ENCODE measurements at regions not wholly inside any gene's neighbourhood (a gene's known extent, or its start where the extent isn't known, plus 50 kb on each side); places are given as distances from the start of the nearest gene placed in this dataset.

GRCh38 chr20:17869295-17869994 is 99.1 kb downstream of the SNX5 start:
- H3K9me3 ChIP-seq: no peaks in the 10 kb centered on the region
- no peak overlapping the region for H3K4me3 ChIP-seq
- H3K36me3 ChIP-seq: no peaks in the 10 kb centered on the region
- H3K27ac ChIP-seq: peak overlapping the region; percentile 7 to 63
- TF ChIP-seq CTCF (IDR thresholded peaks at IDR 0.05) (no peak), POLR2A (IDR thresholded peaks at IDR 0.05) (no peak)
- intact Hi-C loops (cut with DNase I; ENCODE audit: low total_unique reads): no loop called here
- DNase-seq: no peak
- peaks cover 2% of the 10 kb centered on the region in 2 donors for H3K4me1 ChIP-seq
- no peaks in the 10 kb centered on the region for H3K27me3 ChIP-seq

DNA sequence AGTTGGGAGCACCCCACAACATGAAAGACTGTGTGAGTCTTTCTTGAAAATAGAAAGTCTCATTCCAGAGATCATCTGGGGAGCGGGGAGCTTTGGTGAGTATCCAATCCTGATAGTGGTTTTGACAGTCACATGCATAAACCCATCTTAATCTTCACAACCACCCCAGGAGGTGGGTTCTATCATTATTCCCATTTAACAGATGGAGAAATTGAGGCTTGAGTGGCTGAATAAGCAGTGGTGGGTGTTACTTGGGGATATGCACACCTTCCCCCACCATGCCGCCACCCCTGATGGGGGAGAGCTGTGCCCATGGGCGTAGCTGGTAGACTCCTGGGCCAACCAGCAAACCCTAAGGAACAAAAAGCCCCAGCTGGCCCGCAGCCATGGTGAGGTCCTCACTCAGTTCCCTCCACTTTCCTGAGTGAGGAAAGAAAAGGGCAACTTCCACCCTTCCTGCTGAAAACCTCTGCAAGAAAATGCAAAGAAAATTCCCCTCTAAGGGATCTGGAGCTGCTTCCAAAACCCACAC is 99.8 kb downstream of the SNX5 start:
- intact Hi-C loops (cut with DNase I; ENCODE audit: low total_unique reads): no loop called here
- Histone ChIP-seq H3K4me3 (no peak overlapping the region), H3K4me1 (no peaks in the 10 kb centered on the region), H3K27me3 (no peaks in the 10 kb centered on the region), H3K36me3 (no peaks in the 10 kb centered on the region), H3K27ac (no peak overlapping the region), H3K9me3 (no peaks in the 10 kb centered on the region)
- DNase-seq: no peak
- TF ChIP-seq POLR2A (IDR thresholded peaks at IDR 0.05) (no peak), CTCF (IDR thresholded peaks at IDR 0.05) (no peak)

DNA sequence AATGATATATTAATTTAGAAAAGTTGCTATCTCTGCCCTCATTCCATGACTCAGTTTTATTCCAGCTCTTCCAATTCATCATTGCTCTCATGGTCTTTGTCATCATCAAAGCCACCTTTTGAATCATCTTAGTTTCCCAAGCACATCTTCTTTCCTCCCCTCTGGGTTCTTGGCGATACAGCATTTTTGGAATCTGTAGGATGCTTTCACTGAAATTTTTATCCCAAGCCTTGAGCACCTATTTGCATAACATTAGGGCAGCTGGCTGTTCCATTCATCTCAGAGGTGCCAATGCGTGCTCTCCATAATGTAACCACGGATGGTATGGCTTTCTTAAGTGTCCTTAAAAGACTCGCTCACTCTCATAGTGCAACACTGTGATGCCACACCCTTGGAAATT is 100.4 kb downstream of the SNX5 start:
- no peaks in the 10 kb centered on the region for H3K27me3 ChIP-seq
- intact Hi-C loops (cut with DNase I; ENCODE audit: low total_unique reads): no loop called here
- no peaks in the 10 kb centered on the region for H3K36me3 ChIP-seq
- no peak for TF ChIP-seq CTCF (IDR thresholded peaks at IDR 0.05)
- no peak for TF ChIP-seq POLR2A (IDR thresholded peaks at IDR 0.05)
- no peak overlapping the region for H3K27ac ChIP-seq
- no peaks in the 10 kb centered on the region for H3K9me3 ChIP-seq
- no peak for DNase-seq
- no peak overlapping the region for H3K4me3 ChIP-seq
- no peaks in the 10 kb centered on the region for H3K4me1 ChIP-seq

DNA sequence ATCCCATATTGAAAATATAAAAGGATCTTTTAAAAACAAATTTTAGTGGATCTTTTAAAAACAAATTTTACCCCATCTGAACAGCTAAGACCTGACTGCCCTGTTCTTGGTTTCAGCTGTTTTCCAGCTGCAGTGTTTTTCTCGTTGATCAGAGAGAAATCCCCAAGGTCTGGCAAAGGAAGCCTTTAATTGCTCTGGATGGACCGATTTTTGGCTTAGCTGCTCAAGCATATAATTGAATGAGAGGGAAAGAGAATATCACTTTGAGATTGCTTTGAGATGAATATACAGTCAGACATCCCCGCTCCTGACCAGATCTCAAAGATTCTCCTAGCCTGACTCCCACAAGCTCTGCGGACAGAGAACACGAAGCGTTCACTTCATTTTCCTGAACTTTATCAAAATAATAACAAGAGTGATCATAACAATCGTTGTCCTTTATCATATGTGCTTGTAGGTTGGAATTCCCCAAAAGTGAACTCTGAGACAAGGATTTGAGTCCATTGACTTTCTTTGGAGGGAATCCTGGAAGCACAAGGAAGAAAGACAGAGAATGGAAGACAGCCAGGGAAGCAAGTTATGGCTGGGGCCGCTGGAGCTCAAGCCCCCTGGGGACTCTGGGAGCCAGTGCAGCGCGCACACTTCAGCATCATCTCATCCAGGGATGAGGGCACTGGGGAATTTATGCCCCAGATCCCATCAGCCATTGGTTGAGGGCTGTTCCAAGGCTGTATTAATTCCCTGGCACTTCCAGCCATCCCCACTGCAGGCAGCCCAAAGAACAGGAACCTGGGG is 101.3 kb downstream of the SNX5 start:
- H3K36me3 ChIP-seq: no peaks in the 10 kb centered on the region
- DNase-seq: no peak
- intact Hi-C loops (cut with DNase I; ENCODE audit: low total_unique reads): no loop called here
- H3K9me3 ChIP-seq: no peaks in the 10 kb centered on the region
- H3K4me3 ChIP-seq: no peak overlapping the region
- no peaks in the 10 kb centered on the region for H3K27me3 ChIP-seq
- peak overlapping the region; percentile 53 to 57 for H3K27ac ChIP-seq
- H3K4me1 ChIP-seq: no peaks in the 10 kb centered on the region
- no peak for TF ChIP-seq POLR2A (IDR thresholded peaks at IDR 0.05)
- no peak for TF ChIP-seq CTCF (IDR thresholded peaks at IDR 0.05)

Data from uterus (tissue), 3 donors.